ENCODE measurements at regions not wholly inside any gene's neighbourhood (a gene's known extent, or its start where the extent isn't known, plus 50 kb on each side); places are given as distances from the start of the nearest gene placed in this dataset.

DNA sequence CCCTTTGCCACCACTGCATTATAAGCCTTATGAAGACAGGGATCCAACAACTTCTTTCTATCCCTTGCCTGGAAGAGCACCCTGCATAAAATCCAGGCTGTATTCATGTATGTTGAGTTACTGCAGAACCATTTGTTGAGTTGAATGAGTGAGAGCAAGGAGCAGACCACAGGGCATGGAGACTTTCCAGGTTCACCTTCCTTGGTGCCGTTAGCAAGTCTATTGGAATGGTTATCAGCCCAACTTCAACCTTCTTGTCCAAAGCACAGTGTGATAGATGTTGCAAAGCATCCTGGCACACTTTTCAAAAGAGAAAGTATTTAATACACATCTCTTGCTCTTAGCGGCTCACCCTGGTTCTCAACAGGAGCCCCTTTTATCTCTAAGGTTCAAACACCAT lies 100.9 kb upstream of the CLDN10 start:
- DNase-seq (ENCODE audit: low read depth), result no peak

DNA sequence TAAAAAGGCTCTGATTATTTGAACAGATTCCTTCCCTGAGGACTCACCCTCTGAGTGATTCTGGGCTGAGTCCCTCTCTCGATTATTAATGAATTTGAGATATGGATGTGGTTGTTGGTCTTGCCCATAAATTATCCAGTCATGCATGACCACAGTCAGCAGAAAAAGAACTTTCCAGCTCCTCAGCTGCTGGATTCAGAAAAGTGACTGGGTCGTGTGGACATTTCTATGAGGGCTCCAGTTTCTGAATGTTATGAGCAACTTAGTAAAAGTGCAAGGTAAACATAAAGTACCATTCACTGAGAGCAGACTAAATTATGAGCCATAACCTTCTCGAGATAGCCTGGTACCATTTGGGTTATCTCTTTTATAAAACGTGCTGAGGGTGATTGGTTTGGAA lies 100.1 kb upstream of the CLDN10 start:
- DNase-seq (ENCODE audit: low read depth), result no peak

DNA sequence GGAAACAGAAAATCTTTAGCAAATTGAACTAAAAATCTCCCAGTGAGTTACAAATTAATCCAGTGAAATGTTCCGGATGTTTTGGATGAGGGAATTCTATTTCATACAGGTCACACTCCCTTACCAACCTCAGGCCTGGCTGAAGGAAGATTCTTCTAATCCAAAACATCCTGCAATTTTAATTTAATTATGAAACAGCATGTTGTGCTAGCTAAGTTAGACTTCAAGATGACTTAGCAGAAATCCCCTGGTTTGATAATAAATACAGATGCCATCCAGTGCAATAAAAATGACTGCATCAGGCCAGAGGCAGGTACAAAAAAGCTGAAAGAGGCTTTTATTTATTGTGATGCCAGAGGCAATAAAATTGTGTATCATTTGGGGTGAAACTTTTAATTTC lies 96.7 kb upstream of the CLDN10 start:
- DNase-seq (ENCODE audit: low read depth), result no peak

DNA sequence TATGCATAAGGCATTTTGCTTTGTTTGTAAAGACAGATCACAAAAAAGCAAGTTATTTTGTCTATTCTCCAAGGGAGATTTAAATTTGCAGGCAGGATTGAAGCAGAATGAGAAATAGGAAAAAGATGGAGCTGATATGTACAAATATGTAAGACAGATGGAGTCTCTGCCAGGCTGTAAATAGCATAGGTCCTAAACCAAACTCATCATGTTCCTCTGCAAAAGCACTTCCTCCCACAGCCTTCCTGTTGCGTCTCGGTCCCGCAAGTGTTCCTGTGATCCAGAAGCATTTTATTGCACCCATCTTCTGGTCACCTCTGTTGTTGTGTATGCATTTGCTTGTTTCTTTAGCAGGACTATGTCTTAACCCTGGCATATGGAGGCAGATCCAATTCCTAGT lies 95.7 kb upstream of the CLDN10 start:
- no peak for DNase-seq (ENCODE audit: low read depth)

DNA sequence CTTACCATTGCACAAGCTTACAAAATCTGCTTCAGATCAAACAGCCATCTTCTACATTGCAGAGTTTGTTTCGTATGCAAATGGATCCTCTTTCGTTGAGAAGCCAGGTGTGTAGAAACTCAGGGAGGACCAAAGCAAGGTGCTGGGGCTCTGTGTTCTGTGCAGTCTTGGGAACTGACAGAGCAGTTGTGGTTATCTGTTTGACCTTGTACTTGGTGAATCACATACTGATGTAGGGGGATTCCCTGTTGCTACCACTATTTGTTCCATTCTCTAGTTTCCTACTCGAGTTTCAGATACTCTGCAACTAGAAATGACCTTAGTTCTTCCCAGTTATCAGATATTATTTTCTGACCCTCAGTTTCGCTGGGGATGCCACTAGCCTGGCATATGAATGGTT lies 95.2 kb upstream of the CLDN10 start:
- DNase-seq (ENCODE audit: low read depth), result no peak

DNA sequence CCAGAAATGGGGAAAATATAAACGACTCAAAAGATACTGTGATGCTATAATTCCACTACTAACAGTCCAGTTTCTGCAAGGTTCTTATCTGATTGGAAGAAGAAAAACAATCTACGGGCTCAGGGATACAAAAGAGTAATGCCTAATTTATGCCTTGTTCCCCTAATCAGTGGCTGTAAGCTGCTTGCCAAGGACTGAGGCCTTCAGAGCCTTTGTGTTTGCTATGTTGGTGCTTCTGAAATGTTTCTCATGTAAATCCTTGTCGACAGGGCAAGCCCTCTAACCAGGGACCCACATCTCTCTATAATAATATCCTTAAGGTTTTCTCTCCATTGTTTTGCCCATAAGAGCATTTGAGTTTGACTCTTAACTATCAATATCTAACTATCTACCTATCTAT lies 89.7 kb upstream of the CLDN10 start:
- no peak for DNase-seq (ENCODE audit: low read depth)

DNA sequence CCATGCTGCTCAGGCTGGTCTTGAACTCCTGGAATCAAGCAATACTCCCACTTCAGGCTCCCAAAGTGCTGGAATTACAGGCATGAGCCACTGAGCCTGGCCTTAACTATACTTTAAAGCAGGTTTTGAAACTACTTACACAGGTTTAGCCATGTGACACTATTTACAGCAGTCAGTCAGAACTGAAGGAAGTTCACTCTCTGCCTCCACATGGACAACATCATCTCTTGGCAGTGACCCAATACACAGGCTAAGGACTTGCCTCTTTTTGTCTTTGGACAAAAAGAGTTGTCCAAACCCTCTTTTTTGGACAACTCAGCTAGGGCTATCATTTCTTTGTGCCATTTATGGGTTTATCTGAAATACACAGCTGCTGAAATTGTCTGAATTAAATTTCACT lies 89.0 kb upstream of the CLDN10 start:
- no peak for DNase-seq (ENCODE audit: low read depth)

DNA sequence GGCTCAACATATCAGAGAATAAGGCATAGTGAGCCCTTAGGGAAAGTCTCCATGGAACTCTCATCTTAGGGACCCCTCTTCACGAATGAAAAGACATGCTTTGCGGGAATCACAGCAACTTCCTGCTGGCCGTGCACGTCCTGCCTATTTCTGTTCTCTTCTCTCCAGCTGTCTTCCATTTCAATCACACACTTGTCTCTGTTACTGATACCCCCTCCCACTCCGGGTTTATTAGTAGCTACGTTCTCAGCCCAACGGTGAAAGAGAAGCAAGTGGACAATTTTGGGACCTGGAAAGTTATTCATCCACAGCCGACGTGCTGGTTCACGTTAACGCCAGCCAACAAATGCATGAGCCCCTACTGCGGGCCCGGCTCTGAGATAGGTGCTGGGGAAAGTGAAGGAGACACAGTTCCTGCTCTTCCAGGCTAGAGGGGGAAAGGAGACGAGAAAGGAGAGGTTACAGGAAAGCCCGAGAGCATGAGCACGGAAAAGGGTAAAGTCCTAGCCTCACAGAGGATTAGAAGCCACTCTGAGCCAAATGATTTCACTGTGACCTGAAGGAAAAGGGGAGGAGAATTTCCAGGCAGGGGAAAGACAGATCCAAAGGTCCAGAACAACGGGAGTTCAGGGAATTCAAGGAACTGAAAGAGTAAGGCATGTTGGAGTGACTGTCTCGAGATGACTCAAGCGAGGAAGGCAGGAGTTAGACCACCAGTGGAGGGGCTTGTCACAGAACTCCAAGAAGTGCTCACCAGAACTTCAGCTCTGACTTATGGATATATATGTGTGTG lies 81.8 kb upstream of the CLDN10 start:
- DNase-seq (ENCODE audit: low read depth), result no peak

DNA sequence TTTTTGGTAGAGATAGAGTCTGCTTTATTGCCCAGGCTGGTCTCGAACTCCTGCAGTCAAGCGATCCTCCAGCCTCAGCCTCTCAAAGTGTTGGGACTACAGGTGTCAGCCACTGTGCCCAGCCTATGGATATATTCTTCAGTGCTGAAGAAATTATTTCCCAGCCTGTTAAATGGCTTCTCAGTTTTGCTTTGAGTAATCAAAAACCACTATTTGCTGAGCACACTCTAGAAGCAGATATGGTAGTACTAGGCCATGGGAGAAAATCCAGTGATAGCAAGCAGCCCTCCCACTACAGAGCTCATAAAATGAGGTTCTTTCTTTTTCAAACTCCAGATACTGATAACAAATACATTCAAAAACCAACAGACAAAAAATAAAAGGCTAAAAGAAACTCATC lies 80.6 kb upstream of the CLDN10 start:
- DNase-seq (ENCODE audit: low read depth), result no peak

DNA sequence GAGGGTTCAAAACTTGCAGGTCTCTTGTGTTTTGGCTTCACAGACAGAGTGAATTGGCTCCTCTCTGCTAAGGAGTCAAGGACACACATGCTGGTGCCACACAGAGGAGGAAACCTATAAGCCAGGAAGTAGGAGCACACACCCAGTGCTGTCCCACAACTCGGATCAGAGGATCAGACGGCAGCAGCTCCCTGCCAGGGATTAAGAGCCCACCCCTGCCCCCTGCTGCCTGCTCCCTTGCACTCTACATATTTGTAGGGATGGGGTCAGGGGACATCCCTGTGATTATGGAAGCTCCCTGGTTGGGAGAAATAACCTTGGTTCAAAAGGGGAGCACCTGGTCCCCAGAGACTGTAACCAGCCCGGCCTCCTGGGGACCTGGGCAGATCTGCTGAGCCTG lies 77.5 kb upstream of the CLDN10 start:
- no peak for DNase-seq (ENCODE audit: low read depth)

DNA sequence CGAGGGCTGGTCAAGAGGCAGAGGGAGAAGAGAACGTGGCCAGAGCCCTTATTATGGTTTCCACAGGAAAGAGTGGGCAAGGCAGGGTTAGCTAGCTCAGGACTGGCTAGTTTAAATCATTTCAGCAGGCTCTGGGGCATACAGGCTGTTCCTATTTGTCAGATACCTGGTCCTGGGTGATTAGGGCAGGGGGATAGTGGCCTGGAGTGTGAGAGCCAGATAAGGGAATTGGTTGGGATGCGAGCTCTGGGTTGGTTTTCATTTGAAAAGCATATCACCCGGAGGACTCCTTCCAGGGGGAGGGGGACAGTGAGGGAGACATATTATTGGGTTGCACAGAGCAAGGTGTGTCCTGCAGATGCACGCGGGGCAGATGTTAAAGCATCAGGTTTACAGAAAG lies 75.3 kb upstream of the CLDN10 start:
- DNase-seq (ENCODE audit: low read depth), result no peak

DNA sequence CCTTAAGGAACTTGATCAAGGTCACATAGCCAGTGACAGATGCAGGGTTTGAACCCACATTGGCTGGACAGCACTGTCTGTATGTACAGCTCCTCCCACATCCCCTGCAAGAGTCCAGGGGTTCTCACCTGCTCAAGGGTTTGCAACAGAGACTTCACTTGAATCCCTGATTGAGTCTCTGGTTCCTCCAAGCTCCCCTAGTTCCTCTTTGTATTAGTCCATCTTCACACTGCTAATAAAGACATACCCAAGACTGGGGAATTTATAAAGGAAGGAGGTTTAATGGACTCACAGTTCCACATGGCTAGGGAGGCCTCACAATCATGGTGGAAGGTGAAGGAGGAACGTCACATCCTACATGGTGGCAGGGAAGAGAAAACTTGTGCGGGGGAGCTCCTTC lies 72.8 kb upstream of the CLDN10 start:
- no peak for DNase-seq (ENCODE audit: low read depth)

DNA sequence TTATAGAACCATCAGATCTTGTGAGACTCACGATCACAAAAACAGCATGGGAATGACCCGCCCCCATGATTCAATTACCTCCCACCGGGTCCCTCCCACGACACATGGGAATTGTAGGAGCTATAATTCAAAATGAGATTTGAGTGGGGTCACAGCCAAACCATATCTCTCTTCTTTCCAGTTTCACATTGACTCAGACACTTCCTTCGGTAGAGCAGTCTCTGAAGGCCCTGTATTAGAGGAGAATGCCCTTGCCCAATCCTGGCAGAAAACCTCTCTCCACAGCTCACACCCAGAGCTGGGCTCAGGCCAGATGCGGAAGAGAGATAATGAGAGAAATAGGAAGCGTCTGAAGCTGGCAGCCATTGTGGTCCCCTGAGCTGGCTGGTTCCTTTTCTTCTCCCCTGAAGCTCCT lies 72.4 kb upstream of the CLDN10 start:
- DNase-seq (ENCODE audit: low read depth), result no peak

DNA sequence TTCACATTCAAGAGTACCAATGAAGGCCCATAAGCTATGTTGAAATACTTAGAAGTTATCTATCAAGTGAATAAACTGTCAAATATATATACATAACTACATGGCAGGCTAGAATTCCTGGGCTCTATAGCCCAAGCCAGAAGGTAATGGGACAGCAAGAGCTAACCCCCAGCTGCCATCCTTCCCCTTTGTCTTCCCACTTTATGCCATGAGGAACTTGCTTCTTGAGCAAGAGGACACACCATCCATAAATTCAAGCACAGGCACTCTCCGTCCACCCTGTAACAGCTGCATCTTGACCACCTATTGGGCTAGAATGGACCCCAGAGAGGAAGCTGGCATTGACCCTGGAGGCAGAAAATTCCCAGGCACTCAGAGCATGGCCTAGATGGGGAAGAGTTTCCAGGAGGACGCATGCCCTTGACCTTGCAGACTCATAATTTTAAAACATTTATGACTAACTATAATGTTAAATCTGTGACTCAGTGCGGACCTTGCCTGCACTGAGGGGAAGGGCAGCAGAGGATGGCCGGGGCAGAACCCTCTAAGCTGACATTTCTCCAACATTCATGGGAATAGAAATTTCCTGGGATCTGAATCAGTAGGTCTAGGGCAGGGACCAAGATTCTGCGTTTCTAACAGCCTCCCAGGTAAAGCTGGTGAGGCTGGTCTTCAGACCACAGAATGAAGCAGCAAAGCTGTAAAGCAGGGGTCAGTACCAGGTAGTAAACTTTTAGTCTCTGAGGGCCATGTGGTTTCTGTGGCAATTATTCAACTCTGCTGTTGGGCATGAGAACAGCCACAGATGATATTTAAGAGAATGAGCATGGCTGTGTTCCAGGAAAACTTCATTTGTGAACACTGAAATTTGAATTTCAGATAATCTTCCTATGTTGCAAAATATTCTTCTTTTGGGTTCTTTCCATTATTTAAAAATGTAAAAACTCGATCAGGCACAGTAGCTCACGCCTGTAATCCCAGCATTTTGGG lies 71.4 kb upstream of the CLDN10 start:
- no peak for DNase-seq (ENCODE audit: low read depth)

DNA sequence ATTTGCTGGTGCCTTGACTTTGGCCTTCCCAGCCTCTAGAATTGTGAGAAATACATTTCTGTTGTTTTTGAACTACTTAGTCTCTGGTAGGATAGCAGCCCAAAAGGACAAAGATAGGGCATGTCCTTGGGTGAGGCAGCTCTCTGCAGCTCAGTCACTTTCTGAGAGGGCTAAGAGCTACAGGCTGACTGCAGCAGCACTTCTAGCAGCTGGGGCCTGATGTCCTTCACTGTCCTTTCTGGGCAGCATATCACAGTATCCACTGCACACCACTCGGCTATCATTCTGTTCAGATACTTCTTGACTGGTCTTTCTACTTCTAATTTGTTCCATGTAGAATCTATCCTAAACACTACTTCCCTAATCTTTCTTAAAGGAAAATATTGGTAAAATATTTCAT lies 68.5 kb upstream of the CLDN10 start:
- DNase-seq (ENCODE audit: low read depth), result no peak

DNA sequence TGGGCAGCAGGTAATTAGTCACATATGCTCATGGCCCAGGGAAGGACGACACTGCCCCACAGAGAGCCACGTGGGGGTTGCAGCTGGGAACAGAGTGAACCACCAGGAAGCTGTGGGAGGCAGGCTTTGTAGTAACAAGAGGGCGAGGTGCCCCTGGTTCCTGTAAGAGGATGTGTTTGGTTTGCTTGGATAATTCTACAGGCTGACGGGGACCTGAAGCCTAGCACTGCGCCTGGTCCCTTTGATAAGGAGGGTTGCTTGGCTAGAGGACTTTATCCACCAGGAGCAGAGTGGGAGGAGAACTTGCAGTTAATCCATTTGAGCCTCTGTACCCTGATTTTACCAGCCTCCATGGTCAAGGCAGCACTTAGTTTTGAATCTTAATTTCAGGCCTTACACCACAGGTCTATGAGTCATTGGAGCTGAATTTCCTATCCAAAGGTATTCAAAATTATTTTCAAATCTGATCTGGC lies 67.4 kb upstream of the CLDN10 start:
- DNase-seq (ENCODE audit: low read depth), result no peak

DNA sequence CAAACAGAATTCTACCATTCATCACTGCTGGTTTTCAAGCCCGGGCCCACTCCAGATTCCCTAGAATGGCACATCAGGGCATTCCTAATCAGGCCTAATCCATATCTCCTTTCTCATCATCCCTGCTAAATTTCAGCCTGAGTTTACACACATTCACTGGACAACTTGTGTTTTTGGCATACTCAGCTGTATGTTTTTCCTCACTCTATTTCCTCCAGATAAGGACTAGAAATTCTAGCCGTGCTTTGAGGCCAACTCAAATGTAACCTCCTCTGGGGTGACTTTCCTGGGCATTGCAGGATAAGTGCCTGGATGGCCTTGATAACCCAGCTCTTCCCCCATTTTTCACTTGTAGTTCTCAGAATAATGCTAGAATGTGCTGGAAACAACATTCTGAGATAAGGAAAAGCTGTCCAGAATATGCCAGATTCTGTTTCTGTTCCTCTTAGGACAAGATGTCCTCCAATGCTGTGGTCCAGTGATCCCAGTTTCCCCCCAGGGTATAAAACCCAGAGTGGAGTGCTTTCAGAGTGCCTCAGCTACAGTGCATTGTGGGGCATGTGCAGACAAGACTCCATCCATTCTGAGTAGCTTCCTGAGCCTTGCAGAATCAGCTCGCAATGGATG lies 66.9 kb upstream of the CLDN10 start:
- no peak for DNase-seq (ENCODE audit: low read depth)

DNA sequence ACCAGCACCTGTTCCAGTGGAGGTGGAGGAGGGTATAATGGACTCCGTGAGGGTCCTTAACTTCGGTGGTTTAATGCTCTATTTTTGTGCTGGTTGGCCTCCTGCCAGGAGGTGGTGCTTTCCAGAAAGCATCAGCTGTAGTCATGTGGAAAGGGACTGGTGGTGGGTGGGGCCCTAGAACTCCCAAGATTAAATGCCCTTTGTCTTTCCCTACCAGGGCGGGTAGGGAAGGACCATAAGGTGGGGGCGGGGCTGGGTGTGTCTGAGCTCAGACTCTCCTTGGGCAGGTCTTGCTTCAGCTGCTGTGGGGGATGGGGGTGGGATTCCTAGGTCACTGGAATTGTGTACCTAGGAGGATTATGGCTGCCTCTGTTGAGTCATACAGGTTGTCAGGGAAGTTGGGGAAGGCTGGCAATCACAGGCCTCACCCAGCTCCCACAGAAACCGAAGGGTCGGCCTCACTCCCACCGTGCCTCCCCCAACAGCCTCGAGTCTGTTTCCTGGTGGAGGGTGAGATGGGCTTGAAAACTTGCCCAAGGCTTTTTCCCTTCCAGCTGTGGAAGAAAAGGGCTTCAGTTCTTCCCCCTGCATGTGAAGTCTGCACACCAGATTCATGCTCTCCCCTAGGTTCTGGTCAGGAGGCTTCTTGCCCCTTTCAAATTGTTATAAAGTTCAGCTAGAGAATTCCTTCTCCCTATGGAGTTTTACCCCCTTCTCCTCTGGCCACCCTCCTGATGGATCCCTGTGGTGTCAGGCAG lies 60.3 kb upstream of the CLDN10 start:
- no peak for DNase-seq (ENCODE audit: low read depth)

DNA sequence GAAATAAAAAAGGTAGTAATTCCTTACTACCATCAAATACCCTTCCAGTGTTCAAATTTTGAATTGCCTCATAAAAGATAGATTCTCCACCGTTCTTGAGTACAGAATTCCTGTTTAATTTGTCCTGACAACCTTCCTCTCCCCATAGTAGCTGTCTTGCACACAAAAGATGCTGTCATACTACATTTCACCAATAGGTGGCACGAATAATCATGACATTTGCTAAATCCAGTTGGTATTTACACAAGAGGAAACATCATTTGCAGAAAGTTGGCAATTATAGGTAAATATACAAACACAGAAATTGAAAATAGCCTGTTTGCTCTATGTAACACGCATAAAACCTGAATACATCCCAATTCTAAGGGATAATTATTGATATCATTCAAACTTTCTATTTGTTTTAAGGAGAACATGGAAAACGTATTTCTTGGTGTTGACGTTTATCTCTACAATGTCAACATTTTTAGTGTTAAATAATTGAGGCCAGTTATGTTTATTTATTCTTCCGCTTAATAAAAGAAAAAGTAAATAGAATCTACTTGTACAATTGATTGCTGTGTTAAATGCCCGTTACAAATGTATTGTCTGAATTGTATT lies 58.3 kb upstream of the CLDN10 start:
- DNase-seq (ENCODE audit: low read depth), result no peak

DNA sequence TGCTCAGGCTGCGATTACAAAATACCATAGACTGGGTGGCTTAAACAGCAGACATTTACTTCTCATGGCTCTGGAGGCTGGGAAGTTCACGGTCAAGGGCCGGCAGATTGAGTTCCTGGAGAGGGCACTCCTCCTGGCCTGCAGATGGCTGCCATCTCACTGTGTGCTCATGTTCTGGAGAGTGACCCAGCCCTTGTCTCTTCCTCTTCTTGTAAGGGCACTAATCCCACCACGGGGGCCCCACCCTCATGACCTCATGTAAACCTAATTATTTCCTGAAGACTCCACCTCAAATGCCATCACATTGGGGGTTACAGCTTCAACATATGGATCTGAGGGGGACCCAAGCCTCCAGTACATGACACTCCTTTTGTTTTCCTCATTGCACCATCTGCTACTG lies 56.0 kb upstream of the CLDN10 start:
- no peak for DNase-seq (ENCODE audit: low read depth)

DNA sequence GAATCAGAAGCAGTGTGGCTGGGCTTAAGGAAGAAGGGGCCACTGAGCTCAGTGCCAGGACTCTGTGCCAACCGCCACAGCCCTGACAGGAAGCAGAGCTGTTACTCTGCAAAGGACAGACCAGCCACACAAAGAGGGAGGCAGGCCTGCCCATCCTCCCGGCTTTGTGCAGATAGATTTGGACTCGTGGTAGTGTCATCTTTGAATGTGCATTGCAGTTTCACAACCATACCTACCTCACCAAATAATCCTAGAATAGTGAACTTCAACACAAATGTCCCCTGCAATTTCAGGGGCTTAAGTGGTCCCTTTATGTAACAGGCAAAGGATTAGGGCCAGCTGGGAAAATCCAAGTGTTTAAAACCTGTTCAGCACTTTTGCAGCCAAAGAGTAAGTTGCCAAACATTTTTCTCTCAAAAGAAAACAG lies 55.1 kb upstream of the CLDN10 start:
- DNase-seq (ENCODE audit: low read depth), result no peak

DNA sequence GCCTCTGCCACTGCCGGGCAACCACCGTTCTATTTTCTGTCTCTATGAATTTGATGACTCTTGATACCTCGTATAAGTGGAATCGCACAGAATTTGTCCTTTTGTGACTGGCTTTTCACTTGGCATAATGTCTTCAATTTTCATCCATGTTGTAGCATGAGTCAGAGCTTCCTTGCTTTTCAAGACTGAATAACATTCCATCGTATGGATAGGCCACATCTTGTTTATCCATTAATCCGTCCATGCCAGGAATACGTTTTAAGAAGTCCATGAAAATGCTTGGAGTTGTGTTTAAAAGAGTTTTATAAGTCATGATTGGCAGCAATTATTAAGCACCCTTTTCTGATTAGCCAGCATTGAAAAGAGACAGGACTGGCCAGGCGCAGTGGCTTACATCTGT lies 53.6 kb upstream of the CLDN10 start:
- no peak for DNase-seq (ENCODE audit: low read depth)
